Lower leg skin (tissue), 3 donors: ENCODE measurements at regions not wholly inside any gene's neighbourhood (a gene's known extent, or its start where the extent isn't known, plus 50 kb on each side); places are given as distances from the start of the nearest gene placed in this dataset.
"Not testable (repeated sequence)": the region's sequence is repeated elsewhere in the genome, so short reads cannot be mapped to it uniquely, and the experiment has no call there.

Experiments used
- CTCF ChIP-seq, 3 donors: fragments of 450-650 bp; IDR thresholded peaks; one replicate each; pipeline ENCODE4 v1.5.1; 2016; ENCODE audit warnings: antibody characterized with exemption in 3 of 3, mild to moderate bottlenecking in 3 of 3, moderate library complexity in 2 of 3
- POLR2A ChIP-seq, 2 donors: fragments of 450-650 bp; IDR thresholded peaks; one replicate each; pipeline ENCODE4 v1.6.1; 2016 to 2017; ENCODE audit warnings: antibody characterized with exemption in 2 of 2, mild to moderate bottlenecking in 1 of 2, moderate library complexity in 1 of 2

GRCh38 chr19:27362438-27362837 is 1850.5 kb downstream of the UQCRFS1 start:
- not testable (repeated sequence) for TF ChIP-seq CTCF, POLR2A (IDR thresholded peaks at IDR 0.05)
